K562 (cell line): ENCODE measurements at regions not wholly inside any gene's neighbourhood (a gene's known extent, or its start where the extent isn't known, plus 50 kb on each side); places are given as distances from the start of the nearest gene placed in this dataset.

Experiments used
- CHAMP1 ChIP-seq: fragments of 450-650 bp; IDR thresholded peaks from 2 replicates; pipeline ENCODE4 v1.6.1; 2016; ENCODE audit warnings: mild to moderate bottlenecking
- MXI1 ChIP-seq: IDR thresholded peaks from 2 replicates; pipeline ENCODE4 v1.6.1; 2011; ENCODE audit warnings: low read depth, mild to moderate bottlenecking, improper control_type of control experiment, low read length
- POLR2AphosphoS2 ChIP-seq: IDR thresholded peaks from 2 replicates; pipeline ENCODE4 v1.6.1; 2012; ENCODE audit warnings: low read length, improper control_type of control experiment

DNA sequence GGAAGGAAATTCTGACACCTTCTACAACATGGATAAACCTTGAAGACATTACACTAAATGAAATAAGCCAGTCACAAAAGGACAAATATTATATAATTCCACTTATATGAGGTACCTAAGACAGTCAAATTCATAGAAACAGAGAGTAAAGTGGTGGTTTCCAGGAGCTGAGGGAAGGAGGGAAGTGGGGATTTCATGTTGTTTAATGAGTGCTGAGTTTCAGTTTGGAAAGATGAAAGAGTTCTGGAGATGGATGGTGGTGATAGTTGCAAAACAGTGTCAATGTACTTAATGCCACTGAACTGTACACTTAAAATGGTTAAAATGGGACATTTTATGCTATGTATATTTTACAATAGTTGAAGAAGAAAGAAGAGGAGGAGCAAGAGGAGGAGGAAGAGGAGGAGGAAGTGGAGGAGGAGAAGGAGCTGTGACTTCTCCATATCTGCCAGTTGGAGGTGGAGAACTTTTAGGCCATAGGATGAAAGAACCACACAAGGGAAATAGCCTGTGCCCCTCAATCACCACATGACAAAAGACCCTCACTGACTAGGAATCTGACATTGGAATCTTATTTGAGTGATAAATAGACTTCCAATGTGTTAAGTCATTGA is 55.3 kb upstream of the LGALSL start:
- TF ChIP-seq MXI1: no peak
- TF ChIP-seq CHAMP1: no peak
- no peak for TF ChIP-seq POLR2AphosphoS2
